Activated CD4-positive, alpha-beta T cell treated with anti-CD3 and anti-CD28 coated beads, Interleukin-2, Interleukin-6, amounts not matched to agents 100 ng/mL and 50 ng/mL, durations not matched to agents 16 hours and 8 hours (primary cell): ENCODE measurements at regions not wholly inside any gene's neighbourhood (a gene's known extent, or its start where the extent isn't known, plus 50 kb on each side); places are given as distances from the start of the nearest gene placed in this dataset.
A peak's percentile ranks its signal among the peaks of the same experiment; 100 is the strongest.
"Not testable (repeated sequence)": the region's sequence is repeated elsewhere in the genome, so short reads cannot be mapped to it uniquely, and the experiment has no call there.

ENCODE experiments used
- DNase-seq: peaks from one replicate; pipeline ENCODE4 v3.0.0-alpha.2; 2020

DNA sequence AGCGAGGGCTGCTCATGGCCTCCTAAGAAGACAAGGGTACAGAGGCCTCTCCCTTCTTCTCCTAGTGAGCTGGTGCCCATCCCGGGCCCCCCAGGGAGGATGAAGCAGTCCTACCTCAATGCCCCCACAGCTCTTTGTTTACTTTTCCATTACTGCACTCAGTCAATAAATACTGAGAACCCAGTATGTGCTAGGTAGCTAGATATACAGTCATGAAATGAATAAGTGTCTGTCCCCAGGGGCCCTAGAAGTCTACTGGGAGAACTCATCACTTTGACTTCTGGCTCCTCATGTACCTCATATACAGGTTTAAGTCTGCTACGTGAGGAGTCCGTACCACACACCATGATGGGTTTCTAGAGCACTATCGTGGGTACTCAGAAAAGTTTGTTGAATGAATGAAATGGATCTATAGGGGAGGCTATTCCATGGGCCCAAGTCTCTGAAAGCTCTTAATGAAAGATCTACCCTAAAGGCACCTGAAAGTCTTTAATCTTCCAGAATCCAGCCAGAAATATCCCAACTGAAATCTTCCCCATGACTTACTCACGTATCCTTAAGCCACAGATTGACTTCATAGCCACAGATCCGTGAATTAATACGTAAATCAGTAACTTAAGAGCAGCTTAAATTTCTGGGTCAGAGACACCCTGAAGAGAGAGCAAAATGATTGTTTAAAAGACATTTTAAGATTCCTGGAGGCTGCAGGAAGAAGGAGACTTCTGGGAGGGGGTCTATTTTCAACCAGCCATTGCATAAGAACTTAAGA is 51.6 kb upstream of the POMP start:
- DNase-seq = no peak

DNA sequence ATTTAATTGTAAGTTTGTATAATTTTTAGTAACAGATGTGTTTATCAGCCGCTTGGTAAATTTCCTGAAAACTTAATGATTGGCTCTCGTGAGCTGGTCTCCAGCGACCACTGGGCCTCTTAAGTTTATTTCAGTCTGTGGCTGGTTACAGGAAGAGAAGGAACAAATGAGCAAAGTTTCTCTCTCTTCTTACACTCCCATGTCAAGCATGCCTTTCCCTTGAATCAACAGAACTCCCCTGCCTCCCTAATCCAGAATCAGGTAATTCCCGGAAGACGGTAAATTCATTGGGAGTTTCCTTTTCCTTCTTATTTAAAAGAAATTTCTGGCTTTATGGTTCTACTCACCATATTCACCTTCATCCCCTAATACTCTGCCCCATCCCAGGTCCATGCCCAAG is 52.5 kb upstream of the POMP start:
- DNase-seq = no peak

GRCh38 chr13:28605147-28605546 is 53.8 kb upstream of the POMP start:
- DNase-seq = not testable (repeated sequence)

DNA sequence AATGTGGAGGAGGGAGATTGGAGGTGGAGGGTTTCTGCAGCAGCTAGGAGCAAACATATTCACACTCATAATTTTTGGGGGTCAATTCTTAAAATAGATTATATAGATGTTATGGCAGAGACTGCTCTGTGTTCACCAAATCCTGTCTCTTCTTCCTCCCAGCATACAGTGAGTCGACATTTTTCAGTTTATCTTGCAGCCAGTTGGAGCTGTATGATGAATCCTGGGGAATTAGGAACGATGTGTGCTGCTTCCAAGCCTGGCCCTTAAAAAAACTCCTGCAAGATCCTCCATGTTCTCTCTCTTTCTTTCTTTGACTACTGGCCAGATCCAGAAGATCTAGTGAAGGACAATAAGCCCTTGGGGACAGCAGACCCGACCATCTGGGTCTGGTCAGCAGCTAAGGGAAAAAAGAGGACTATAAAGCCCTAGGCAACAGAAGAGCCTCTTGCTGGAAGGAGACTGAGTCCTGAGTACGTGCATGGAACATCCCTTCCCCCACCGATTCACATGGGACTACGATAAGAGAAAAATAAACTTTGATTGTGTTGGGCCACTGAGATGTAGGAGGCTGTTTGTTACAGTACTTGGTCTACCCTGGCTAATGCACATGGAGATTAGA is 55.8 kb upstream of the POMP start:
- DNase-seq = no peak

- no peak for DNase-seq
Measured at GRCh38 chr13:28602580-28602979, 56.4 kb upstream of the POMP start.

GRCh38 chr13:28601581-28601980 is 57.3 kb upstream of the POMP start:
- DNase-seq = no peak

DNA sequence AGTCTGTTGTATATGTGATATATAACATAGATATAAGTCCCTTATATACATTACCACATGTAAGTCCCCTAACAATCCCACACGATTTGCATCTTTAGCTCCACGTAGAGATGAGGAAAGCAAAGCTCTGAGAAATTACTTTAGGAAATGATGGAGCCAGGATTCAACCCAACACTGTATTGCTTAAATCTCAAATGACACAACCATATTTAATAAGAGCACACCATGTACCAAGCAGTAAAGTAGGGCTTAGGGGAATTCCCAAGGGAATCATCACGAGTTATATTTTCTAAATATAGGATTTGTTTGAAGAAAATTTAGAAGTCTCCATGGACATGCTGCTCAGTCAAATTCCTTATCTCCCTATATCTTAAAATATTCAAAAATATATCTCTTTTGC is 61.3 kb upstream of the POMP start:
- no peak for DNase-seq

GRCh38 chr13:28590461-28590860 is 68.5 kb upstream of the POMP start:
- DNase-seq = no peak

DNA sequence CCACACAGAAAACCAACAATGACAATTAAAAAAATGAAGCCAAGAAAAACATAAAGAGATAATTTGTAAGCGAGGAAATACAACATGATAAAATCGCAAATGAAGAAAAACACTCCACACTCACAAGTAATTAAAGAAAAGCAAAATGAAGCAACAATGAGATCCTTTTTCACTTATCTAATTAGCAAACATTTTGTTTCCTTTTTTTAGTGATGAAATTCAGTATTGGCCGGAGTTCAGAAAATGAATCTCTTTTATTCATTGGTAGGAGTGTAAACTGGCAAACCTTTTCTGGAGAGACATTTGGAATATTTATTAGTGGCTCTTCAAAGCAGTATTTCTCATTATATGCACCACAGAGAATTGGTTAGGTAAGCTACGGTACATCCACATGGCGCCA is 70.6 kb upstream of the POMP start:
- DNase-seq = no peak

GRCh38 chr13:28587174-28587540 is 71.8 kb upstream of the POMP start:
- DNase-seq = no peak

GRCh38 chr13:28586439-28587173 is 72.3 kb upstream of the POMP start:
- DNase-seq = no peak

DNA sequence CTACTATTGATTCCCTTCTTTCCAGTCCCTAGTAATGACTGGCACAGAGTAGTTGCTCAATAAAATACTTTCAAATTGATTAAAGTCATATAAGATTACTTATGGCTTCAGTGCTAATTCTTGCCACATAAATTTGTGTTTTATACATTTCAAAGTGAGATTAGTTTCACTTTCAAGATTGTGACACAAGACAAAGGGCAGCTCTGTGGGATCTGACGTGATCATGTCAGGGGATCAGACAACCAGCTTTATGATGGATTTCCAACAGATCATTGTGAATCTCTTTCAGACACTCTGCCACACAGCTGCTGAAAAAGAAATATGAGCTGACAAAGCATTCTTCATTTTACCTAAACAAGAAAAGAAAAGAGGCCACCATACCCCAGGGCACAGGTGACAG is 73.4 kb upstream of the POMP start:
- DNase-seq = peak; percentile 8

- DNase-seq = no peak
Measured at GRCh38 chr13:28584873-28585381, 74.0 kb upstream of the POMP start.

GRCh38 chr13:28583651-28584091 is 75.3 kb upstream of the POMP start:
- no peak for DNase-seq

DNA sequence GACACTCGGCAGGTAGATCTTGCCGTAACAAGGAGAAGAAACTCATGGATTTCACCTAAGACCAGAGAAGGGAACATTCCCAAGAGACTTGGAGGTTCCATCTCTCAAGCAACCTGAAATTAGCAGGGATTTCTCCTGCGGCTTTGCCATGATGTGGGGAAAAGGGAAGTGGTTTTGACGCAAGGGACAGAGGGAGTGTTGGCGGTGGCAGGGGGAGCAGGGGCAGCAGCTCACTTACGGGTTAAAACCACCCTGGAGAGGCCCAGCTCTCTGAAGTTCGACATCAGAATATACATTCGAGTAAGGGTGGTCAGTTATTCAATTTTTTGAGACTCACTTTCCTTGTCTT is 76.1 kb upstream of the POMP start:
- DNase-seq = no peak

GRCh38 chr13:28582225-28582891 is 76.6 kb upstream of the POMP start:
- DNase-seq = no peak

DNA sequence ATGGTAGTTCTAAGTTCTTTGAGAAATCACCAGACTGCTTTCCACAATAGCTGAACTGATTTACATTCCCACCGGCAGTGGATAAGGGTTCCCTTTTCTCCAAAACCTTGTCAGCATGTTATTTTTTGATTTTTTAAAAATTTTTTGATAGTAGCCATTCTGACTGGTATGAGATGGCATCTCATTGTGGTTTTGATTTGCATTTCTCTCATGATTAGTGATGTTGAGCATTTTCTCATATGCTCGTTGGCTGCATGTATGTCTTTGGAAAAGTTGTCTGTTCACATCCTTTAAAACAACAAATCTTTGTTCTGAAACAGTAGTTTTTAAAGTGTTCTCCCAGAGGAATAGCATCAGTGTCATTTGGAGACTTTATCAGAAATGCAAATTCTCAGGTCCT is 77.5 kb upstream of the POMP start:
- no peak for DNase-seq

- DNase-seq = no peak
Measured at GRCh38 chr13:28579736-28580135, 79.2 kb upstream of the POMP start.

DNA sequence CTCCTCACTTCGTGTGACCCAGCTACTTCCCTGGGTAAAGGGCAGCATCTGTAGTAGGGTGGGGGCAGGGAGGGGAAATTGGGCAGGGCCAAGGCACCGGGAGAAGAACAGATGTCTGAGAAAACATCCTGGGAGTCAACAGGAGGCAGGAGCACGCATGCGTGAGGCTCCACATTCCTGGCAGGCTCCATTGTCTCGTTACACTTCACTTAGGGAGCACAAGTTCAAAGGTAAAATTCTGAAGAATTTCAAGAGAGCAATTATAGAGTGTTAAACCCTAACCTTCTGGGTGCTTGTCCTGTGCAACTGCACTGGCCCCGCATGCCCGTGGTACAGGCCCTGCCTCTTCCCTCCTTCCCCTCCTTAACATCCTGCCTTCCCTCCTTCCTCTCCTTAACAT is 79.6 kb upstream of the POMP start:
- no peak for DNase-seq

GRCh38 chr13:28576067-28576466 is 81.1 kb upstream of the FLT1 start:
- DNase-seq = no peak

- no peak for DNase-seq
Measured at GRCh38 chr13:28575200-28575599, 80.3 kb upstream of the FLT1 start.

DNA sequence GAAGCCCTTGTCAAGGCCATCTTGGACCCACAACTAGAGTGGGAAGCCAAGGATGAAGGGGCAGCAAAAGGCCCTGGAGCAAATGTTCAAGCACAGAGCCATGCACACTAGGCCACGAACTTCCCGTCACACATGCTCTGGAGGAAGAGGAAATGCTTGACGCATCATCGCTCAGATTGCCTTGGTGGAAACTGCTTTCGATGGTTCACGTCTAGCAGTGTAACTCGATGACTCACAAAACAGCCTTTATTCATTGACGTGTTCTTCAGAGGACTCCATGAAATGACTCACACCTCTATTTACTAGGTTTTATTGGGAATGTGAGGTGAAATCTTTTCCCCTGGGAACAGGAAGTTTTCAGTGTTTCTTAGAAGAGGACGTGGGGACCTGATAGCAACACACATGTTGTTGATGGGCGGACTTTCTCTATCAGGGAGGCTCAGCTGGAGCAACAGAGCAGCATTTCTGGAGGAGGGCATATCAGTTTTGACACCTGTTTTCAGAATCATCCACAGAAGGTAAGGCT is 79.8 kb upstream of the FLT1 start:
- peak; percentile 61 for DNase-seq
